Panc1 (cell line): ENCODE measurements at regions not wholly inside any gene's neighbourhood (a gene's known extent, or its start where the extent isn't known, plus 50 kb on each side); places are given as distances from the start of the nearest gene placed in this dataset.

Experiments
- ATAC-seq: fragments of 200-7000 bp; cut with Tn5 transposase; 2 replicates; pipeline ENCODE4 v1.9.1; 2020; ENCODE audit warnings: mild to moderate bottlenecking, moderate library complexity
- BruUV-seq: library from RNA; stranded (reverse); fragments of 400-500 nt; replicated peaks from 2 replicates; lab custom pipeline; 2021; lab: Mats Ljungman, UMichigan
- CTCF ChIA-PET: fragments of 300-600 bp; sonication (Branson Sonifier 250); formaldehyde crosslinking; loops from one replicate; lab custom pipeline; 2022; ENCODE audit warnings: antibody characterized with exemption; lab: Charles Lee
- POLR2A ChIA-PET: fragments of 300-600 bp; sonication (Branson Sonifier 250); formaldehyde crosslinking; loops from one replicate; lab custom pipeline; 2022; ENCODE audit warnings: antibody characterized with exemption; lab: Charles Lee
- DNase-seq: peaks from one replicate; pipeline ENCODE4 v3.0.0-alpha.2; 2010; ENCODE audit warnings: low read depth, low spot score
- H3K27ac ChIP-seq: 2 replicates; pipeline ENCODE4 v1.5.1; 2011; ENCODE audit warnings: mild to moderate bottlenecking, low read length, inconsistent platforms
- H3K27me3 ChIP-seq: fragments of 200-500 bp; sonication (Bioruptor generic); 2 replicates; pipeline ENCODE4 v1.6.0; 2014; ENCODE audit warnings: low read length, inconsistent platforms; ENCODE audit not compliant: control insufficient read depth, insufficient read depth
- H3K36me3 ChIP-seq: fragments of 200-500 bp; sonication (Bioruptor generic); 2 replicates; pipeline ENCODE4 v1.5.1; 2014; ENCODE audit warnings: inconsistent platforms, mild to moderate bottlenecking, low read length, moderate library complexity; ENCODE audit not compliant: control insufficient read depth, insufficient read depth
- H3K4me1 ChIP-seq: 2 replicates; pipeline ENCODE4 v1.5.1; 2011; ENCODE audit warnings: inconsistent platforms, mild to moderate bottlenecking, low read length, moderate library complexity; ENCODE audit not compliant: control insufficient read depth, insufficient read depth
- H3K4me3 ChIP-seq, 2 experiments: 2 replicates each; pipeline ENCODE4 v1.5.1; 2011 to 2012; ENCODE audit warnings: low read depth in 2 of 2, low read length in 2 of 2, mild to moderate bottlenecking in 2 of 2, inconsistent platforms in 1 of 2, moderate library complexity in 1 of 2
- H3K9me3 ChIP-seq: fragments of 200-500 bp; sonication (Bioruptor generic); 2 replicates; pipeline ENCODE4 v1.5.1; 2014; ENCODE audit warnings: low read depth, mild to moderate bottlenecking, inconsistent platforms, low read length, moderate library complexity; ENCODE audit not compliant: control insufficient read depth, insufficient read depth
- POLR2AphosphoS5 ChIP-seq: IDR thresholded peaks from 2 replicates; pipeline ENCODE4 v1.6.1; 2012; ENCODE audit warnings: mild to moderate bottlenecking, low read depth, low read length, moderate library complexity
- REST ChIP-seq, 2 experiments: IDR thresholded peaks; 2 replicates each; pipeline ENCODE4 v1.6.1; 2011 to 2012; ENCODE audit warnings: low read depth in 2 of 2, control low read depth in 1 of 2, low read length in 1 of 2, mild to moderate bottlenecking in 1 of 2, moderate library complexity in 1 of 2; ENCODE audit not compliant: insufficient read depth in 1 of 2
- SIN3A ChIP-seq: IDR thresholded peaks from 2 replicates; pipeline ENCODE4 v1.6.1; 2012; ENCODE audit warnings: low read depth, mild to moderate bottlenecking, low read length, moderate library complexity, borderline replicate concordance; ENCODE audit not compliant: insufficient read depth
- TCF7L2 ChIP-seq: IDR thresholded peaks from 2 replicates; pipeline ENCODE4 v1.6.1; 2011; ENCODE audit warnings: mild to moderate bottlenecking, low read depth, low read length, inconsistent platforms
- in situ Hi-C: cut with HindIII; loops from 2 replicates; pipeline ENCODE4 v1.10.0; 2016; ENCODE audit warnings: low sequenced_read_pairs, low pct_unique_long_range_greater_than_20kb
- intact Hi-C: fragments of 100-400 bp; cut with micrococcal nuclease; formaldehyde crosslinking; loops from one replicate; pipeline ENCODE4 v1.10.0; 2022; ENCODE audit not compliant: unreplicated experiment
- TF ChIP-seq, protein P1 (sequence below): fragments of 450-650 bp; IDR thresholded peaks from 2 replicates; pipeline ENCODE4 v1.5.1; 2017; ENCODE audit warnings: mild to moderate bottlenecking

- BruUV-seq: no TSS peak
- TF ChIP-seq TCF7L2: no peak
- TF ChIP-seq POLR2AphosphoS5: no peak
- no peak for TF ChIP-seq REST (IDR thresholded peaks at IDR 0.05; ENCODE audit: insufficient read depth in 1 of 2, low read depth in 2 of 2, low read length in 1 of 2)
- TF ChIP-seq, protein P1, sequence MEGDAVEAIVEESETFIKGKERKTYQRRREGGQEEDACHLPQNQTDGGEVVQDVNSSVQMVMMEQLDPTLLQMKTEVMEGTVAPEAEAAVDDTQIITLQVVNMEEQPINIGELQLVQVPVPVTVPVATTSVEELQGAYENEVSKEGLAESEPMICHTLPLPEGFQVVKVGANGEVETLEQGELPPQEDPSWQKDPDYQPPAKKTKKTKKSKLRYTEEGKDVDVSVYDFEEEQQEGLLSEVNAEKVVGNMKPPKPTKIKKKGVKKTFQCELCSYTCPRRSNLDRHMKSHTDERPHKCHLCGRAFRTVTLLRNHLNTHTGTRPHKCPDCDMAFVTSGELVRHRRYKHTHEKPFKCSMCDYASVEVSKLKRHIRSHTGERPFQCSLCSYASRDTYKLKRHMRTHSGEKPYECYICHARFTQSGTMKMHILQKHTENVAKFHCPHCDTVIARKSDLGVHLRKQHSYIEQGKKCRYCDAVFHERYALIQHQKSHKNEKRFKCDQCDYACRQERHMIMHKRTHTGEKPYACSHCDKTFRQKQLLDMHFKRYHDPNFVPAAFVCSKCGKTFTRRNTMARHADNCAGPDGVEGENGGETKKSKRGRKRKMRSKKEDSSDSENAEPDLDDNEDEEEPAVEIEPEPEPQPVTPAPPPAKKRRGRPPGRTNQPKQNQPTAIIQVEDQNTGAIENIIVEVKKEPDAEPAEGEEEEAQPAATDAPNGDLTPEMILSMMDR: no peak
- no peak for TF ChIP-seq SIN3A
- Histone ChIP-seq H3K9me3 (peaks cover 3% of the 10 kb centered on the region; the same call in 1 of the 2 replicates), H3K27me3 (no peaks in the 10 kb centered on the region), H3K4me3 (no peak overlapping the region), H3K27ac (no peak overlapping the region), H3K4me1 (peaks cover 10% of the 10 kb centered on the region), H3K36me3 (no peaks in the 10 kb centered on the region)
- ATAC-seq (peak; percentile 74; the same call in 1 of the 2 replicates), DNase-seq (no peak)
- ChIA-PET POLR2A (no interaction called here), CTCF (no interaction called here)
- intact Hi-C loops: no loop called here
- in situ Hi-C loops: no loop called here
These were observed 1945.9 kb upstream of the NUDT12 start for GRCh38 chr5:105508519-105508918.

DNA sequence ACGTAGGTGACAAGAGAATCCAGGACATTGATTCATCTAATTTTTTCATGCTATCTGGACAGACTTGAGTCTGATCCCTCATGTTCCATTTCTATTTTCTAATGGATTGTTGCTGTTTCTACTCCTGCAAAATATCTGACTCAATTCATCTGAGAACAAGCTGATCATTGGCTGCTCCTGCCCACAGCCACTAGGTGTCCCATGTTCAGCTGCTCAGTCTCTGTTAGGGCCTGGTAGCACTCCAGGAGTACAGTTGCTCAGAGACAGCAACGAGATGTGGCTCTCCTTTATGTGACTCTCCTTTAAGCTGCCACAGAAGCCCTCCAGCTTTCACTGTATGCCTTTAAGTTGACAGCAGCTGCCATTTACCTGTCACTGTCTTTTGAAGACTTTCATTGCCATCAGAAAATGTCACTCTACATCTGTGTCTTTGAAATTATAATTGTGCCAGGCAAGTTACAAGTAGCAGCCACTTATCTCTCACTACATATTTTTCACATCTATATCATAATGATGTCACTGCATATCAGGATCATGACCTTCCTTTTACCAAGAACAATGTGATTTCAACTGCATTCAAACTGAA lies 1944.2 kb upstream of the NUDT12 start:
- intact Hi-C loops: no loop called here
- Histone ChIP-seq H3K4me1 (peaks cover 10% of the 10 kb centered on the region), H3K36me3 (no peaks in the 10 kb centered on the region), H3K27ac (no peak overlapping the region; the same call in 1 of the 2 replicates), H3K27me3 (no peaks in the 10 kb centered on the region), H3K9me3 (peaks cover 1% of the 10 kb centered on the region; the same call in 1 of the 2 replicates), H3K4me3 (no peak overlapping the region)
- no TSS peak for BruUV-seq
- TF ChIP-seq SIN3A (no peak), REST (IDR thresholded peaks at IDR 0.05; ENCODE audit: insufficient read depth in 1 of 2, low read depth in 2 of 2, low read length in 1 of 2) (no peak), POLR2AphosphoS5 (no peak)
- TF ChIP-seq, protein P1: peak; percentile 55
- in situ Hi-C loops: no loop called here
- no peak for DNase-seq
- ATAC-seq: no peak; the same call in 1 of the 2 replicates
- ChIA-PET CTCF (no interaction called here), POLR2A (no interaction called here)
